BE2C (cell line): ENCODE measurements at regions not wholly inside any gene's neighbourhood (a gene's known extent, or its start where the extent isn't known, plus 50 kb on each side); places are given as distances from the start of the nearest gene placed in this dataset.
"Not testable (repeated sequence)": the region's sequence is repeated elsewhere in the genome, so short reads cannot be mapped to it uniquely, and the experiment has no call there.

Experiments
- DNase-seq: peaks from one replicate; pipeline ENCODE4 v3.0.0-alpha.2; 2020
- H3K27me3 ChIP-seq: fragments of 250-450 bp; sonication (Bioruptor Pico); 2 replicates; pipeline ENCODE4 v1.5.1; 2020; ENCODE audit warnings: mild to moderate bottlenecking
- H3K36me3 ChIP-seq: fragments of 250-450 bp; sonication (Bioruptor Pico); 2 replicates; pipeline ENCODE4 v1.5.1; 2020; ENCODE audit warnings: mild to moderate bottlenecking
- H3K4me1 ChIP-seq: fragments of 250-450 bp; sonication (Bioruptor Pico); 2 replicates; pipeline ENCODE4 v1.5.1; 2020
- H3K4me3 ChIP-seq: 2 replicates; pipeline ENCODE4 v1.5.1; 2011; ENCODE audit warnings: low read depth, low read length
- H3K9me3 ChIP-seq: fragments of 250-450 bp; sonication (Bioruptor Pico); 2 replicates; pipeline ENCODE4 v1.5.1; 2020
- TF ChIP-seq, protein P1 (sequence below): IDR thresholded peaks from 2 replicates; pipeline ENCODE4 v1.5.1; 2012; ENCODE audit warnings: mild to moderate bottlenecking, low read depth, low read length

DNA sequence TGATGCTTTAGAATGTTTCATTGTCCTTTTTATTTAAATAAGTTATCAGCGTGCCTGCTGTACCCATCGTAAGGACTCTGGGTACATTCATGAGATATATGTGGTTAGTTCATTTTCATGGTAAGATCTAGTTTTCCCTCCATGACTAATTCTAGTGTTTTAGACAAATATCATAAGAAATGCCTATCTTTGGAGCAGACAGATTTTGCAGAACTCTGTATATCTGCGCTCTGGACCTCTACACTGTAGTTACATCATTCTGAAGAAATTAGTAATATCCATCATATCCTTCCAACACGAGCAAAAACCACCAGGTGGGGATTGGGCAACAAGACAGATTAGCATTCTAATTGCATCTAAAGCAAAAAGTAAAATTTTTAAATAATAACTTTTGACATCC, 499.2 kb downstream of the SETD4 start:
- Histone ChIP-seq H3K27me3 (no peaks in the 10 kb centered on the region), H3K9me3 (no peaks in the 10 kb centered on the region; the same call in 1 of the 2 replicates), H3K4me3 (no peak overlapping the region), H3K36me3 (no peaks in the 10 kb centered on the region), H3K4me1 (no peaks in the 10 kb centered on the region)
- no peak for DNase-seq
- TF ChIP-seq, protein P1, sequence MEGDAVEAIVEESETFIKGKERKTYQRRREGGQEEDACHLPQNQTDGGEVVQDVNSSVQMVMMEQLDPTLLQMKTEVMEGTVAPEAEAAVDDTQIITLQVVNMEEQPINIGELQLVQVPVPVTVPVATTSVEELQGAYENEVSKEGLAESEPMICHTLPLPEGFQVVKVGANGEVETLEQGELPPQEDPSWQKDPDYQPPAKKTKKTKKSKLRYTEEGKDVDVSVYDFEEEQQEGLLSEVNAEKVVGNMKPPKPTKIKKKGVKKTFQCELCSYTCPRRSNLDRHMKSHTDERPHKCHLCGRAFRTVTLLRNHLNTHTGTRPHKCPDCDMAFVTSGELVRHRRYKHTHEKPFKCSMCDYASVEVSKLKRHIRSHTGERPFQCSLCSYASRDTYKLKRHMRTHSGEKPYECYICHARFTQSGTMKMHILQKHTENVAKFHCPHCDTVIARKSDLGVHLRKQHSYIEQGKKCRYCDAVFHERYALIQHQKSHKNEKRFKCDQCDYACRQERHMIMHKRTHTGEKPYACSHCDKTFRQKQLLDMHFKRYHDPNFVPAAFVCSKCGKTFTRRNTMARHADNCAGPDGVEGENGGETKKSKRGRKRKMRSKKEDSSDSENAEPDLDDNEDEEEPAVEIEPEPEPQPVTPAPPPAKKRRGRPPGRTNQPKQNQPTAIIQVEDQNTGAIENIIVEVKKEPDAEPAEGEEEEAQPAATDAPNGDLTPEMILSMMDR, result no peak

DNA sequence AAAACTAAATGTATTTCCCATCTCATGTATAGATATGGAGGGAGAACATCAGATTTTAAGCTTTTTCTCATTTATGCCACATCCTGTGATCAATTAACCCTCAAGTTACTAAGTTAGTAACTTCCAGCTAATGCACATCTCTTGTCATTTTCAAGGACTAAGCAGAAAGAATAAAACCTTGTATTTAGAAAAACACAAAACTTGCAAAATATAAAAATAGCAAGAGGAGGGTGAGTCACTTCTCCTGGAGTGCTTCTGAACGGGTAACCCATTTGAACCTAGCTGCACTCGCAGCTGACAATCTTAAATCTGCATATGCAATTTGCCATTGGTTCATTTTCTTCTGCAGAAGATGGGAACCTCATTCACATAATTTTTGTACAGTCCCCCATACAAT, 500.5 kb downstream of the SETD4 start:
- Histone ChIP-seq H3K36me3 (no peaks in the 10 kb centered on the region), H3K9me3 (no peaks in the 10 kb centered on the region; the same call in 1 of the 2 replicates), H3K4me3 (no peak overlapping the region), H3K4me1 (no peaks in the 10 kb centered on the region), H3K27me3 (no peaks in the 10 kb centered on the region)
- TF ChIP-seq, protein P1, result no peak
- no peak for DNase-seq

DNA sequence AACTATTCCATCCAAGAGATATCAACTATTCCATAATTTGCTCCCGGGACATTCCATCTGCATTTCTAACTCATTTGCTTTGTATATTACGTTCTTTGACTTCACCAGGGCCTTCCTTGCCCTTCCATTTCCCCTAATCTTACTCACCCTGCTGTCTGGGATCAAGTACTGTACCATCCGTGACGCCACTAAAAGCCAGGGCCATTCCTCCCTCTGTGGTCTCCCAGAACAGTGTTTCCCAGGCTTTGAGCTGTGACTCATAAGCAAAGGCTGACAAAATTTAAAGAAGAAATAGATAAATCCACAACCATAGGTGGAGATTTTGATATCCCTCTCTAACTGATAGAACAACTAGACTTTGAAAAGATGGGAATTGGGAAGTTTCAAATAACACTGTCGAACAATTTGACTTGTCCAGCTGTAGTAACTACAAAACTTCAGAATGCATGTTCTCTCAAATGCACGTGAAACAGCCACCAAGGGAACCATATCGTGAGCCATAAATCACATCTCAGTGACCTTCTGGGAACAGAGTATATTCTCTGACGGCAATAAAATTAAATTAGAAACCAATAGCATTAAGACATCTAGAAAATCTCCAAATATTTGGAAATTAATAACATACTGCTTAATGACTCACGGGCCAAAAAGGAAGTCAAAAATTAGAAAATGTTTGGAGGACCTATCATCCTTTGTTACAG, 501.0 kb downstream of the SETD4 start:
- DNase-seq, result no peak
- no peaks in the 10 kb centered on the region for H3K4me1 ChIP-seq
- H3K27me3 ChIP-seq, result no peaks in the 10 kb centered on the region
- no peaks in the 10 kb centered on the region for H3K9me3 ChIP-seq
- H3K36me3 ChIP-seq, result no peaks in the 10 kb centered on the region
- TF ChIP-seq, protein P1, result no peak
- no peak overlapping the region for H3K4me3 ChIP-seq

DNA sequence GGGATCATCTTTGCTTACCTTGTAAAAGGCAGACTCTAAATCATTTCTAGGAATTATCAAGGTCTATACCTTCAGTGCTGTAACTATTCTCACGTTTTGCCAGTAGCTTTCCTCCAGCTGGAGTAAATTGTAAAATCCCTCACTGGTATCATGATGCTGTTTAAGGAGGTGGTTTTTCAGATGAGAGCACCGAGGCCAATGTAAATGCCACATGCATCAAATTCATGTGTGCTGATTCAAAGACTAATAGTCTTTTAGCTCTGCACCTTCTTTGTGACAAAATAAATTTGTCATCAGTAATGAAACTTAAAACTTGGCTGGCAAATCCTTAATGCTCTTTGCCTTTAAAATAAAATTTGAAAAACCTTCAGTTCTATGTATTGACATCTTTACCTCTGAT, 503.8 kb downstream of the SETD4 start:
- Histone ChIP-seq H3K4me1 (no peaks in the 10 kb centered on the region), H3K4me3 (no peak overlapping the region), H3K9me3 (no peaks in the 10 kb centered on the region; the same call in 1 of the 2 replicates), H3K36me3 (no peaks in the 10 kb centered on the region), H3K27me3 (no peaks in the 10 kb centered on the region)
- no peak for DNase-seq
- TF ChIP-seq, protein P1, result no peak

DNA sequence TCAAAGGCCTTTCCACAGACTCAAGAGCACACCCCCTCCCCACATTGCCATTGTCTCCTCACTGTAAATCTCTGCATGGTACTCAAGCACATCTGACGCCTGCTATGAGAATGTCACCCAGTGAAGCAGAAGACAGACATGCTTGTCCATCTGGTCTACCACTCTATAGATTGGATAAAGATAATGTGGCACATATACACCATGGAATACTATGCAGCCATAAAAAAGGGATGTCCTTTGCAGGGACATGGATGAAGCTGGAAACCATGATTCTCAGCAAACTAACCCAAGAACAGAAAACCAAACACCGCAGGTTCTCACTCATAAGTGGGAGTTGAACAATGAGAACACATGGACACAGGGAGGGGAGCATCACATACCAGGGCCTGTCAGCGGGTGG, 503.4 kb upstream of the RUNX1 start:
- H3K4me1 ChIP-seq, H3K27me3 ChIP-seq, DNase-seq, H3K9me3 ChIP-seq, H3K4me3 ChIP-seq, H3K36me3 ChIP-seq: not testable (repeated sequence)

DNA sequence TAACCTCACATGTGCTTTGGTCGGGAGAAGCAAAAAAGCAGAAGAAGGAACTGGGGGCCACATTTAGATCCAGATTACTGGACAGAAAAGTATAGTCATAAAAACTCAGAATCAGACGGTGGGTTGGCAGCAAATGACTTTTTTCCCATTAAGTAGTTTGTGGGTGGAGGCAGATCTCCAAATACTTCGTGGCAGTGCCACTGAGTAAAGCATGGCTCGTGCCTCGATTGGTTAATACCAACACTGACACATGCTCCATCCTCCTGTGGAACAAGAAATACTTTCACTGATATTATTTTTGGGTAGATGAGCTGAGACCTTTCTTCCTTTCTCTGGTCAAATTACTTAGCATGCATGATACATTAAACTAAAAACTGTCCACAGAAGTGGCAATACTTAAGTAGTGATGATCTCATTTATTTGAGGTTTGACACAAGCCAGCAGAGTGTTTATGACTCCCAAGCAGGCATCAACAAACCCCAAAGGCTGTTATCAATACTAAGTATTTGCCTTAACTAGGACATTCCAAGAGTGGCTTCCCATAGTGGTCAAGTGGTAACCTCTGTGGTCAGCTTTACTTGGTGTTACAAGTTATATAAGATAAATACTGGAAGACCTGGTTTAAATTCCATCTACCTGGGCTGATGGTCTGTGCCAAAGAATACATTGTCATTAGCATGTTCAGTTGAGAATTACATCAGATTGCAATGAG, 500.0 kb upstream of the RUNX1 start:
- no peak for DNase-seq
- Histone ChIP-seq H3K4me3 (no peak overlapping the region), H3K27me3 (no peaks in the 10 kb centered on the region), H3K36me3 (no peaks in the 10 kb centered on the region), H3K9me3 (no peaks in the 10 kb centered on the region; the same call in 1 of the 2 replicates), H3K4me1 (no peaks in the 10 kb centered on the region)
- TF ChIP-seq, protein P1, result no peak
